GM13977 (cell line): ENCODE measurements at regions not wholly inside any gene's neighbourhood (a gene's known extent, or its start where the extent isn't known, plus 50 kb on each side); places are given as distances from the start of the nearest gene placed in this dataset.

ENCODE experiments used
- DNase-seq: peaks from one replicate; pipeline ENCODE4 v3.0.0; 2012; ENCODE audit warnings: low spot score
- in situ Hi-C: fragments of 300-500 bp; cut with MboI; formaldehyde crosslinking; loops from one replicate; pipeline ENCODE4 v1.12.0; 2022; ENCODE audit warnings: low sequenced_read_pairs, low pct_unique_long_range_greater_than_20kb, mixed read lengths, inconsistent platforms; ENCODE audit not compliant: unreplicated experiment
- TF ChIP-seq, protein P1 (sequence below): IDR thresholded peaks from 2 replicates; pipeline ENCODE4 v1.5.1; 2012; ENCODE audit warnings: mild to moderate bottlenecking, control low read depth; ENCODE audit not compliant: insufficient read depth; ENCODE audit errors: extremely low read depth, missing control alignments

DNA sequence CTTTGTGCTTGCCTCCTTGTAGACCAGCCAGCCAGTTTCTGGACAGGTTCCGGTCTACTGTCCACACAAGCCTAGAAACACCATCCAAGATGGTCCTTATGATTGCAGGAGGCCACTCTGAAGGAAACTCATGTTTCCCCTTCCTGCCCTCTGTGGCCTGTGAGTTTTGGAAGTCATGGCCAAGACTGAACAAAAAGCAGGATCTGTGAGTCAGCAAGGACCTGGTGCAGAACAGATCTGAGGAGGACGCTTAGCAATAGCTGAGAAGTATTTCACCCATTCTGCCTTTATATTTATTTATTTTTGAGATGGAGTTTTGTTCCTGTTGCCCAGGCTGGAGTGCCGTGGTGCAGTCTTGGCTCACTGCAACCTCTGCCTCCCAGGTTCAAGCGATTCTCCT lies 134.6 kb upstream of the EEF1E1 start:
- TF ChIP-seq, protein P1, sequence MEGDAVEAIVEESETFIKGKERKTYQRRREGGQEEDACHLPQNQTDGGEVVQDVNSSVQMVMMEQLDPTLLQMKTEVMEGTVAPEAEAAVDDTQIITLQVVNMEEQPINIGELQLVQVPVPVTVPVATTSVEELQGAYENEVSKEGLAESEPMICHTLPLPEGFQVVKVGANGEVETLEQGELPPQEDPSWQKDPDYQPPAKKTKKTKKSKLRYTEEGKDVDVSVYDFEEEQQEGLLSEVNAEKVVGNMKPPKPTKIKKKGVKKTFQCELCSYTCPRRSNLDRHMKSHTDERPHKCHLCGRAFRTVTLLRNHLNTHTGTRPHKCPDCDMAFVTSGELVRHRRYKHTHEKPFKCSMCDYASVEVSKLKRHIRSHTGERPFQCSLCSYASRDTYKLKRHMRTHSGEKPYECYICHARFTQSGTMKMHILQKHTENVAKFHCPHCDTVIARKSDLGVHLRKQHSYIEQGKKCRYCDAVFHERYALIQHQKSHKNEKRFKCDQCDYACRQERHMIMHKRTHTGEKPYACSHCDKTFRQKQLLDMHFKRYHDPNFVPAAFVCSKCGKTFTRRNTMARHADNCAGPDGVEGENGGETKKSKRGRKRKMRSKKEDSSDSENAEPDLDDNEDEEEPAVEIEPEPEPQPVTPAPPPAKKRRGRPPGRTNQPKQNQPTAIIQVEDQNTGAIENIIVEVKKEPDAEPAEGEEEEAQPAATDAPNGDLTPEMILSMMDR = no peak
- in situ Hi-C loops = no loop called here
- DNase-seq = no peak

DNA sequence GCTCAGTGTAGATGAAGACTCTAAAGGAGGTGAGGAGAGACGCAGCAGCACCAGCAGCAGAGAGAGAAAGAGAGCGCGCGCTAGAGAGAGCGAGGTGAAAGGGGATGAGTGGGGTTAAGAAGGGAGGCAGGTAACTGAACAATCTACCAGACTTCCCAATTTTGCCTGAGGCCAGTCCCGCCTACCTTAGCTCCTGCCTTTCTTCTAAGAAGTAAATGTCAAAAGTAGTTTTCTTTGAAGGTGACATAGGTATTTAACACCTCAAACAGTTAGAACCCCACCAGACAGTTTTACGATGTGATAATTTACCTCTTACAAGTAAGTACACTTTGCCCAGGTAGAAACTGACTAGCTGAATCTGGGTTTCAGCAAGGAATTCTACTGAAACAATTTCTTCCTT lies 132.0 kb upstream of the EEF1E1 start:
- no peak for DNase-seq
- in situ Hi-C loops = no loop called here
- TF ChIP-seq, protein P1 = no peak

DNA sequence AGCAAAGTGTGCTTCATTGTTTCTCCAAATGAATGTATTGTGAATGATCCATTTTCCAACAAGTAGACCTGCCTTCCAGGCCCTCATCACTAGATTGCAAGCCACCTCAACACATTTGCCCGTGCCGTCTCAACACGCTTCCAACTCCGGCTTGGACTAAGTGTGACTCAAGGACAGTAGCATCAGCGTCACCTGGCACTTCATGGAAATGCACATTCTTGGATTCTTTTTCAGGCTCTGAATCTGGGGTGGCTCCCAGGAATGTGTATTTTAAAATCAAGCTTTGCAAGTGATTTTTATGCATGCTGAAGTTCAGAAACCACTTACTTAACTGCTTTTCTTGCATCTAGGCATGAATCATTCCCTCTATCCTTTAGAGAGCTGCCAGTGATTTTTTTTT lies 129.6 kb upstream of the EEF1E1 start:
- no peak for DNase-seq
- TF ChIP-seq, protein P1 = no peak
- in situ Hi-C loops = no loop called here

DNA sequence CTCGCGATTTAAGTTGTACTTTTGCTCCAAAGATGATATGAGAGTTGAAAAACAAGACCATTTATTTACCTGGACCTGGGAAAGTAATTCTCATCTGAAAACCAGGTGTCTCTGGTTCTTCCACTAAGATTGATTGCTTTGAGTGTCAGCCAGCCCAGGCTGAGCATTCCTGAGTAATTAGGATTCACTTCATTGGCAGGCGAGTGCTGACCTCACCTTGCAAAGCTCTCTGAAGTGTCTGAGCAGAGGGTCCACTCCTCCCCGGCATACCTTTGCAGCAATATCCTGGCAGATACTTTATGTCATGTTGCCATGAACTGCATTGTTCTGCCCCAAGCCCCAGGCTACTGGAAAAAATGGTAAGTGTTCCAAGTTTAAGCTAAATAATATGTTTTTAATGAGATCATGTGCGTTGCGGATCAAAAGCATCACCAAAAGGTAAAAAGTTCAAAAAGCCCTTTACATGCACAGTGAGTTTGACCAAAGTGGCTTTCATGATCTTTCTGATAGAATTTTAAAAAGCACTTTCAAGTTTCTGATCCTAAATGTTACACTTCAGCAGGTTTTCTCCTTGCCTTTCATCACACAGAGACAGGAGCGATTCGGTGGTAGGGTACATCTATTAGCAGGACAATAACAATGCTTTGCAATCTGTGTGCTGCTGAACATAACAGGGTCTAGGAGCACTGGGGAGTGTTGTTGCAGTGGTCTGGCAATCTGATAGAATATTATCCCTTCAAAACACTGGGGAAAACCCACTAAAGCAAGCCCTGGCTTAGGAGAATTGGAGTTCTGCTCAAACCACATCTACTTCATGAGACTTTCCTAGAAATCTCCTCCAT lies 127.8 kb upstream of the EEF1E1 start:
- no peak for DNase-seq
- in situ Hi-C loops = no loop called here
- TF ChIP-seq, protein P1 = no peak

DNA sequence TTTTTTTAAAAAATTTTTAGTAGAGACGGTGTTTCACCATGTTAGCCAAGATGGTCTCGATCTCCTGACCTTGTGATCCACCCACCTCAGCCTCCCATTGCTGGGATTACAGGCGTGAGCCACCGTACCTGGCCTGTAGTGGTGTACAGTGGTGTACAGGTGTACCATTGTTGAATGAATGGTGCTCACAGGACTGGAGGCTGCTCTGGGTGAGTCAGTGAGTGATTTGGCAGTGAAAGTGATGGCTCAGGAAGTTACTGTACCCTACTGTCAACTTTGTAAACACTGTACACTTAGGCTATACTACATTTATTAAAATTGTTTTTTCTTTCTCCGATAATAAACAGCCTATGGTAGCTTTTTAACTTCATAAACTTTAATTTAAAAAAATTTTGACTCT lies 122.8 kb upstream of the EEF1E1 start:
- in situ Hi-C loops = no loop called here
- TF ChIP-seq, protein P1 = no peak
- DNase-seq = no peak

DNA sequence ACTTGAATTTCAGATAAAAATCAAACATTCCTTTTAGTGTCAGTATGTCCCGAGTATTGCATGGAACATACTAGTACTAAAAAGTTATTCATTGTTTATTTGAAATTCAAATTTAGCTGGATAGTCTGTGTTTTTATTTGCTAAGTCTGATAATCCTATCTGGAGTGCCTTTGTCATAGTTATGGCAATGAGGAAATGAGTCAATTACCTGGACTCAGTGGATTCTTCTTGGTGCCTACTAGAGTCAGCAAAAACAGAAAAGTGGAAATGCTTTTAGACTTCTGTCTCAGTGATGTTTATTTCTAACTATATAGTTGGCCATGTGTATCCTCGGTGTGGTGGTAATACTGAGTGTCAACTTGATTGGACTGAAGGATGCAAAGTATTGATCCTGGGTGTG lies 121.3 kb upstream of the EEF1E1 start:
- in situ Hi-C loops = no loop called here
- DNase-seq = no peak
- TF ChIP-seq, protein P1 = no peak
